Adrenal gland (tissue), 9 donors: ENCODE measurements at regions not wholly inside any gene's neighbourhood (a gene's known extent, or its start where the extent isn't known, plus 50 kb on each side); places are given as distances from the start of the nearest gene placed in this dataset.

Source experiments
- DNase-seq, 7 donors: peaks; one replicate each; pipeline ENCODE4 v3.0.0-alpha.2; 2019 to 2020
- H3K27ac ChIP-seq, 5 donors: fragments of 200-600 bp; sonication (generic) in 4 of 5; 1 replicate in 3 of 5; 2 replicates in 2 of 5; pipeline versions ENCODE4 v1.5.1 to v1.8.0; 2016 to 2020; ENCODE audit warnings: mild to moderate bottlenecking in 1 of 5
- H3K27me3 ChIP-seq: fragments of 200-600 bp; 2 replicates; pipeline ENCODE4 v1.8.0; 2021
- H3K36me3 ChIP-seq, 2 donors: fragments of 200-600 bp; replicated peaks in 1 of 2; 1 replicate in 1 of 2; 2 replicates in 1 of 2; pipeline versions ENCODE4 v1.5.1 to v1.8.0; 2018 to 2022
- H3K4me1 ChIP-seq, 2 donors: fragments of 200-600 bp; replicated peaks in 1 of 2; 1 replicate in 1 of 2; 2 replicates in 1 of 2; pipeline versions ENCODE4 v1.5.1 to v1.8.0; 2018 to 2021
- H3K4me3 ChIP-seq, 4 donors: fragments of 200-600 bp; sonication (generic) in 3 of 4; one replicate each; pipeline ENCODE4 v1.5.1; 2016 to 2018
- H3K9me3 ChIP-seq, 3 donors: fragments of 200-600 bp; sonication (generic) in 1 of 3; replicated peaks in 1 of 3; 1 replicate in 2 of 3; 2 replicates in 1 of 3; pipeline versions ENCODE4 v1.5.1 to v1.8.0; 2016 to 2021
- POLR2A ChIP-seq, 2 donors: fragments of 450-650 bp; IDR thresholded peaks; one replicate each; pipeline ENCODE4 v1.6.1; 2017; ENCODE audit warnings: antibody characterized with exemption in 2 of 2, mild to moderate bottlenecking in 2 of 2, moderate library complexity in 1 of 2
- WGBS, 4 donors: extraction: QIAGEN DNeasy Blood & Tissue Kit in 2 of 4; methylation state at CpG; one replicate each; pipeline versions ENCODE4 v1.1.5 to v1.1.7; 2013 to 2017; 5-methylcytosine and 5-hydroxymethylcytosine counted together
- intact Hi-C, 2 donors: fragments of 100-400 bp; cut with DNase I; formaldehyde crosslinking; loops; one replicate each; pipeline versions ENCODE4 v1.14.1 to v1.15.0; 2022 to 2023
- TF ChIP-seq, protein P1 (sequence below), 6 experiments: fragments of 450-650 bp in 4 of 6; fragments of 200-600 bp in 2 of 6; sonication (generic) in 1 of 6; IDR thresholded peaks; 1 replicate in 5 of 6; 2 replicates in 1 of 6; pipeline versions ENCODE4 v1.5.1 to v1.8.0; 2016 to 2021; ENCODE audit warnings: antibody characterized with exemption in 6 of 6, mild to moderate bottlenecking in 2 of 6, moderate library complexity in 1 of 6
- donor health status: healthy with polysubstance abuse.
- donor health status: Bipolar disorder and iron deficiency.
- donor health status: DM: yes; HTN: yes; CAD: no.
- donor health status: DM: no; HTN: no; CAD: no.
- donor health status: DM: no; HTN: no; CAD: no.

DNA sequence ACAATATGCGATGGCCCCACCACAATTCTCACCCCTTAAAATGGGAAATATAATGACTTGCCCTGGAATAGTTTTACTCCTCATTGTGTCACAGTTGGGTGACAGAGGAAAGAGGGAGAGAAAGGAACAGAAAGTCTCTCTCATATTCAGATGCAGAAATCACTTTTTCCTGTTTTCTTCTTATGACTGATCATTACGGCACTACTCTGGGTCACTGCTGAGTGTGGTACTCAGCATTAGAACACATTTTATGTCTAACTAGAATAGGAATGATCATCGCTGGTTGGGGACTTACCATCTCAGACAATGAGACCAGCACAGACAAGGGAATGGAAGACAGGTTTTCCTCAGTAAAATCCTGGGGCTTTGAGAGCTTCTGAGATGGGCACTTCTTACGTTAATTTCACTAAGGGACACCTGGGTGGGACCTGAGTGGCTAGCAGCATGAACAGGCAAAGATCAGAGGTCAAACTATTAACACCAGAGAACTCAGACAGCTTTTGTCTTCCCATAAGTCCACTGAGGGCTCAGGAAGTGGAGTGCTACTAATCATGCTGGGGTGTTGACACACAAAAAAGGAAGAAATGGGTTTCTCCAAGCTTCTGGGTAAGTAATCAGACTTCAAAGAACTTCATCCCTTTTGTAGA is 54.9 kb upstream of the ARHGAP18 start:
- TF ChIP-seq, protein P1, sequence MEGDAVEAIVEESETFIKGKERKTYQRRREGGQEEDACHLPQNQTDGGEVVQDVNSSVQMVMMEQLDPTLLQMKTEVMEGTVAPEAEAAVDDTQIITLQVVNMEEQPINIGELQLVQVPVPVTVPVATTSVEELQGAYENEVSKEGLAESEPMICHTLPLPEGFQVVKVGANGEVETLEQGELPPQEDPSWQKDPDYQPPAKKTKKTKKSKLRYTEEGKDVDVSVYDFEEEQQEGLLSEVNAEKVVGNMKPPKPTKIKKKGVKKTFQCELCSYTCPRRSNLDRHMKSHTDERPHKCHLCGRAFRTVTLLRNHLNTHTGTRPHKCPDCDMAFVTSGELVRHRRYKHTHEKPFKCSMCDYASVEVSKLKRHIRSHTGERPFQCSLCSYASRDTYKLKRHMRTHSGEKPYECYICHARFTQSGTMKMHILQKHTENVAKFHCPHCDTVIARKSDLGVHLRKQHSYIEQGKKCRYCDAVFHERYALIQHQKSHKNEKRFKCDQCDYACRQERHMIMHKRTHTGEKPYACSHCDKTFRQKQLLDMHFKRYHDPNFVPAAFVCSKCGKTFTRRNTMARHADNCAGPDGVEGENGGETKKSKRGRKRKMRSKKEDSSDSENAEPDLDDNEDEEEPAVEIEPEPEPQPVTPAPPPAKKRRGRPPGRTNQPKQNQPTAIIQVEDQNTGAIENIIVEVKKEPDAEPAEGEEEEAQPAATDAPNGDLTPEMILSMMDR (IDR thresholded peaks at IDR 0.05): no peak
- no peak for TF ChIP-seq POLR2A (IDR thresholded peaks at IDR 0.05)
- intact Hi-C loops: loop anchor here in 1 of 2 donors (10.0 kb wide), 1 partner anchor 270 kb away; no protein-coding TSS in a partner anchor
- Histone ChIP-seq H3K4me3 (no peak overlapping the region), H3K27ac (no peak overlapping the region), H3K4me1 (peaks cover 6 to 11% of the 10 kb centered on the region in 2 donors), H3K27me3 (peaks cover 3% of the 10 kb centered on the region), H3K36me3 (no peaks in the 10 kb centered on the region), H3K9me3 (no peaks in the 10 kb centered on the region)
- WGBS, 4 donors: 85 to 92% (median 90%) methylated on average over 4 of the region's 4 CpGs
- no peak for DNase-seq

DNA sequence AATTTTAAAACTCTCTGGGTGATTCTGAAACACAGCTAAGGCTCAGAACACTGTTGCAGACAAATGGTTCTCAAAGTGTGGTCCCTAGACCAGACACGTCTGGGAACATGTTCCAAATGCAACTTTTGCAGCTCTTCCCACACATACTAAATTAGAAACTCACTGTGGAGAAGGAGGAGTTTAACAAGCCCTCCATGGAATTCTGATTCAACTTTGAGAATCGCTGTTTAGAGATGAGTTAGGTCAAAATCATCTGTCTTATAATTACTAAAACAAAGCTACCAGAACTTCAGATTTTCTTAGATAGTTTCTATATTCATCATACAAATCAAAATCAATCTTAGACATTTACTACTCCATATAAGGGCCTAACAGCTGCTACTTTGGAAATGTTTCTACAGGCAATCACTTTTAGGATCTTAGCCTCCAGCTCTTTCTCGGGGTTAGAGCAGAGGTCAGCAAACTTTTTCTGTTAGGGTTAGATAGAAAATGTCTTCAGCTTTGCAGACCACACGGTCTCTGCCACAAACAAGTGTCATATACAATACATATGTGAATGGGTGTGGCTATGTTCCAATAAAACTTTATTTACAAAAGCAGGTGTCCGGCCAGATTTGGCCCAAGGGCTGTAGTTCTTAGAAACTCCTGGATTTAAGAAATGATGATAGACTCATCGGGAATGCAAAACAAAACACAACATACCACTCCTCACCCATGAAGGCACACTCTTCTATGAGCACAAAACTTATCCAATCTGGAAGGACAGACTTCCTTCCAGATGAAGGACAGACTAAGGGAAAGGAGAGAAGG is 50.0 kb upstream of the ARHGAP18 start:
- 81 to 88% (median 87%) methylated on average over 6 of the region's 6 CpGs for WGBS, 4 donors
- Histone ChIP-seq H3K36me3 (no peaks in the 10 kb centered on the region), H3K4me3 (no peak overlapping the region), H3K4me1 (no peaks in the 10 kb centered on the region), H3K27me3 (peaks cover 3% of the 10 kb centered on the region), H3K9me3 (no peaks in the 10 kb centered on the region), H3K27ac (no peak overlapping the region)
- no peak for TF ChIP-seq POLR2A (IDR thresholded peaks at IDR 0.05)
- TF ChIP-seq, protein P1 (IDR thresholded peaks at IDR 0.05): no peak
- intact Hi-C loops: loop anchor here in 1 of 2 donors (10.0 kb wide), 1 partner anchor 265 kb away; no protein-coding TSS in a partner anchor
- no peak for DNase-seq
